GM10266 (cell line): ENCODE measurements at regions not wholly inside any gene's neighbourhood (a gene's known extent, or its start where the extent isn't known, plus 50 kb on each side); places are given as distances from the start of the nearest gene placed in this dataset.

Source experiments
- DNase-seq: peaks from one replicate; pipeline ENCODE4 v3.0.0; 2012; ENCODE audit errors: extremely low spot score
- TF ChIP-seq, protein P1 (sequence below): IDR thresholded peaks from 2 replicates; pipeline ENCODE4 v1.5.1; 2012; ENCODE audit warnings: mild to moderate bottlenecking, low read depth; ENCODE audit not compliant: control insufficient read depth, insufficient read depth; ENCODE audit errors: missing control alignments

DNA sequence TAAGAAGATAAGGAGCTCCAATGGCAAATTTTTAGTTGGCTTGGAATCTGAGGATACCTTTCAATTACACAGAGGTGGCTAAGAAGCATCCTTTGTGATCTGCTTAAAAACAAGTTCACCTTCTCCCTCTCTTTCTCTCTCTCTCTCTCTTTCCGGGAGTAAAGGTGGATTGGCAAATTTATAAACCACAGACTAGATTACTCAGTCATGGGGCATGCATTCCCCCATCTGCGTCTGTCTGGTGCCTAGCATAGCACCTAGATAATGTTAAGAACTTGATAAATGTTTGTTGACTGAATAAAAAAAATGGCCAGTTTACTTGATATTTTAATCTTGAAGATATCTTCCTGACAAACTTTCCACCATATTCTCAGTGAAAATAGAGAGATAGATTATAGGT lies 312.3 kb downstream of the CDC5L start:
- no peak for DNase-seq
- TF ChIP-seq, protein P1, sequence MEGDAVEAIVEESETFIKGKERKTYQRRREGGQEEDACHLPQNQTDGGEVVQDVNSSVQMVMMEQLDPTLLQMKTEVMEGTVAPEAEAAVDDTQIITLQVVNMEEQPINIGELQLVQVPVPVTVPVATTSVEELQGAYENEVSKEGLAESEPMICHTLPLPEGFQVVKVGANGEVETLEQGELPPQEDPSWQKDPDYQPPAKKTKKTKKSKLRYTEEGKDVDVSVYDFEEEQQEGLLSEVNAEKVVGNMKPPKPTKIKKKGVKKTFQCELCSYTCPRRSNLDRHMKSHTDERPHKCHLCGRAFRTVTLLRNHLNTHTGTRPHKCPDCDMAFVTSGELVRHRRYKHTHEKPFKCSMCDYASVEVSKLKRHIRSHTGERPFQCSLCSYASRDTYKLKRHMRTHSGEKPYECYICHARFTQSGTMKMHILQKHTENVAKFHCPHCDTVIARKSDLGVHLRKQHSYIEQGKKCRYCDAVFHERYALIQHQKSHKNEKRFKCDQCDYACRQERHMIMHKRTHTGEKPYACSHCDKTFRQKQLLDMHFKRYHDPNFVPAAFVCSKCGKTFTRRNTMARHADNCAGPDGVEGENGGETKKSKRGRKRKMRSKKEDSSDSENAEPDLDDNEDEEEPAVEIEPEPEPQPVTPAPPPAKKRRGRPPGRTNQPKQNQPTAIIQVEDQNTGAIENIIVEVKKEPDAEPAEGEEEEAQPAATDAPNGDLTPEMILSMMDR = no peak

DNA sequence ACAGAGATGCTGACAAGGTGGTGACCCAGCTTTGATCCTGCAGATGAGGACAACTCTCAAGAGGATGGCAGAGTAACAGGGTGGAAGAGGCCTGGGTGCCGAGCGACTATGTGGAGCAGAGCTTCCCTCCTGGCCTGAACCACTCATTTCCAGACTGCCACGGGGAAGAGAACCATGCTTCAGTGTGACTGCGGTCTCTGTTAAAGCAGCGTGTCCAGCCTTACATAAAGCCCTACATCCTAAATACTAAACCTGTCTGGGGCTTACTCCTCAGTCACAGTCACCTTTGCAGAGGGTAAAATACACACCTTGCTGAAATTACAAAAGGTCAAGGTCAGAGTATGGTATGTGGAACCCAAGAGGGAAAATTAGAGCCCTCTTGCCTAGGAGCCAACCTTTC lies 312.9 kb downstream of the CDC5L start:
- no peak for DNase-seq
- TF ChIP-seq, protein P1 = no peak

DNA sequence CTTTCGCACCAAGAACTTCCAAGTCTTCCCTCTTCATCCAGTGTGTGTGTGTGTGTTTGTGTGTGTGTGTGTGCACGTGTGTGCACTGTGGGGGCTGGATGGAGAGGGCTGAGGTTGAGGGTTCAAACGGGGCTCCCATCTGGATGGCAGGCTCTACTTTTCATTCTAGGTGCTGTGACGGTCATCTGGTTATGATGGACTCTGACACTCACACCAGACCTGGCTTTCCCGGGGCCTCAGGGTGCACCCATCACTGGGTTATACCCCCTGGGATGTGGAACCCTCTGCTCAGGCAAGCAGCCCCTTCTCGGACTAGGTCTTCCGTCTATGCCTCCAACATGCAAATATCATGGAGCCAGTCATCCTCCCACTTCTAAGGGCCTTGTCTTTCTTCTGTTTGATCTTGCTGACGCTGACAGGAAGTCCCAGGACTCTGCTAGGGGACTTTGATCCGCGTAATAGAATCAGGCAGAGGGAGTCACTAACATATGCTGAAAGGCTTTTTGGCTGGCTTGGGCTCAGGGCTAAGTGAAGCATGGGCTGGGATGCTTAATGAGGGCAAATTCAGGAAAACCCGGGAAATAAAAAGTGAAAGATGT lies 313.6 kb downstream of the CDC5L start:
- no peak for DNase-seq
- TF ChIP-seq, protein P1 = no peak

DNA sequence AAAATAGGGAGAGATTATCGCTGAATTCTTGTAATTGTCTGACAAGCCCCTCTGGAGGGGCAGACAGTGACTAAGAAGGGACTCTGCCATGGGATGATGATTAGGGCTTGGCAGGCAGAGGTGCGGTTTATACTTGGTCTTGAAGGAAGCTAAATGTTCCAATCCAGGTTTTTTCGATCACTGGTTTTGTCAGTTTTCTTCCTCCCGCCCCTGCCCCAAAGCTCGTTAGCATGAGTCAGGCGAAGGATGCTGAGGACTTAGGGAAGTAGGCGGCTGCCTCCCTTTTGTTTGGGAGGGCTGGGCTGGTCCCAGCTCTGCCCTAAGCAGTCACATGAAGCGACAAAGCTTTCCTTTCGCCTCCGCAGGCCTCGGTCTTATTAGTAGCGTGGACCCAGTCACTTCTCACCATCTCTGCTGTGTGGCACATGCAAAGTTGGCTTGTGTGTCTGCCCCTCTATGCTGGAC lies 314.2 kb downstream of the CDC5L start:
- TF ChIP-seq, protein P1 = no peak
- no peak for DNase-seq

DNA sequence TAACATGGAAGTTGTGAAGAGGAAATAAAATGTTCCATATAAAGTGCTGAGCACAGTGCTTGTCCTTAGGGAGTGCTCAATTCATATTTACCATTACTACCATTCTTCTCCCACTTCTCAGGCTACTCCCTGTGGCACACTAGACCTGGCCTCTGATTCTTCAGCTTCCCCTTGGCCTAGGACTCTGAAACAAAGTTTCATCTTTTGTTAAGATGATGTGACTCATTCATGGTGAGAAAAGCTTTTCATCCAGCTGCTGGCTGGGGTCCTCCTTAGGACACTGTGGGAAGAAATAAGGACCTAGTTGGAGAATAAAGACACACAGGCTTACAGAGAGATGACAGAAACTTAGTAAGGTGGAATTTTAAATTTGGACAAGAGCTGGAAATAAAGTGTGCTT lies 314.8 kb downstream of the CDC5L start:
- DNase-seq = no peak
- TF ChIP-seq, protein P1 = no peak

DNA sequence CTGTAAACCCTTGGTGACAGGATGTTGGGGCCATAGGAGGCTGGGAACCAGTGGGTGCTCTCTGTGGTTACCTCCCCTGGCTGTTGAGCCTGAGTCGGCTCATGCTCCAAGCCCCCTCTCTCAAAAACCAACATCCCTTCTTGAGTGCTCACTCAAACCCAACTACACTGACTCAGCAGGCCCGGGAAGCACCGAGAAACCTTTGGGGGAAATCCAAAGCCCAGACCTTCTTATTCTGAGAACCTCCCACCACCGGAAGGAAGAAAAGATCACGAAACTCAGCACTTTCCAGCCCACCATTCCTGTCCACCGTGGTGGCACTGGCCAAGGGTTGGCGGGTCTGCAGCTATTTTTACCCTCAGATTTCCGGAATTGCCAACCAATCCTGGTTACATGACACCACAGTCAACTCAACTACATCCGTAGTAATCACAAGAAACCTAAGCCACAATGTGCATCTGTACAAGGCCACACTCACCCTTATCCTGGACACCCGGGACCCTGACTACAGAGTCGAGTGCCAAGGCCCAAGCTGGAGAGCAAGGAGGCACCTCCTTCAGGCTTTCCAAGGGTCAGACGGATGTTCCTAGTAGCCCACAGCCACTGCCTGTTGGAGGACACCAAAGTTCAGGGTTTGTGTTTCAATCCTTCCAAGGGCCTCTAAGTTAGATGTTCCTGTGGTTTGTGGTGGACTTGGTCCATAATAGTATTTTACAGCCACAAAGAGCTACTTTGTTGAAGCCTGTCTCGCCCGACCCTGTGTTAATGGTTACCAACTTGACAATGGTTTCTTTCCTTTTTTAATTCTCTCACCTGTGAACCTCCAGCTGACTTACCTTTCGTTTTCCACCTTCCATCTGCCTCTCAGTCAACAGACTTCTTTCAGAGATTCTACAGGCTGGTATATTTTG lies 317.0 kb downstream of the CDC5L start:
- TF ChIP-seq, protein P1 = no peak
- DNase-seq = no peak

DNA sequence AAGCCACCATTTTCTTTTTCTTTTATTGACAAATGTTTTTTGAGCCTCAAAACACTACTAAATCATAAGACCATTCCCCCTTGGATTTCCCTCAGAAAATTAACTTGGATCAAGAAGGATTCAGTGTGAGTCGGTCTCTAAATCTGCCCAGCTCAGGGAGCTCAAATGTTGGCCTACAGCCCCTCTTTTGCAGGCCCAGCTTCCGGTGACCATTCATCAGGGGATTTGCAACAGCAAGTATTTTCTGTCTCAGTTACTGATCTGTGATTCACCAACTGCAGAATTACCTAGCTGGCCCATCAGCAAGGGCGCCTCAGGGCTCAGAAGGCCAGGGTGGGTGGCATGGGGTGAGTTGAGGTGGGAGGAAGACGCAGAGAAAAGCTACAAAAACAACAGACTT lies 318.1 kb downstream of the CDC5L start:
- no peak for DNase-seq
- TF ChIP-seq, protein P1 = no peak
